Lower leg skin (tissue), 3 donors: ENCODE measurements at regions not wholly inside any gene's neighbourhood (a gene's known extent, or its start where the extent isn't known, plus 50 kb on each side); places are given as distances from the start of the nearest gene placed in this dataset.

Source experiments
- CTCF ChIP-seq, 3 donors: fragments of 450-650 bp; IDR thresholded peaks; one replicate each; pipeline ENCODE4 v1.5.1; 2016; ENCODE audit warnings: antibody characterized with exemption in 3 of 3, mild to moderate bottlenecking in 3 of 3, moderate library complexity in 2 of 3
- POLR2A ChIP-seq, 2 donors: fragments of 450-650 bp; IDR thresholded peaks; one replicate each; pipeline ENCODE4 v1.6.1; 2016 to 2017; ENCODE audit warnings: antibody characterized with exemption in 2 of 2, mild to moderate bottlenecking in 1 of 2, moderate library complexity in 1 of 2

- TF ChIP-seq CTCF (IDR thresholded peaks at IDR 0.05) (no peak), POLR2A (IDR thresholded peaks at IDR 0.05) (no peak)
Observed at GRCh38 chr9:75743855-75744254, 146.6 kb upstream of the PCSK5 start.
